Endothelial cell of umbilical vein (primary cell): ENCODE measurements at regions not wholly inside any gene's neighbourhood (a gene's known extent, or its start where the extent isn't known, plus 50 kb on each side); places are given as distances from the start of the nearest gene placed in this dataset.

ENCODE experiments used
- BruUV-seq: library from RNA; stranded (reverse); fragments of 400-500 nt; replicated peaks from 2 replicates; lab custom pipeline; 2021; lab: Mats Ljungman, UMichigan
- CTCF ChIA-PET: fragments of 300-600, 350-600 bp; sonication (Branson Sonifier 250); formaldehyde crosslinking; loops from one replicate; lab custom pipeline; 2021; ENCODE audit warnings: antibody characterized with exemption, inconsistent platforms; lab: Charles Lee
- POLR2A ChIA-PET: fragments of 300-600, 350-600 bp; sonication (Branson Sonifier 250); formaldehyde crosslinking; loops from one replicate; lab custom pipeline; 2021; ENCODE audit warnings: antibody characterized with exemption, inconsistent platforms; lab: Charles Lee
- DNase-seq: peaks from one replicate; pipeline ENCODE4 v3.0.0-alpha.2; 2011; ENCODE audit warnings: low read depth, low spot score
- FAIRE-seq: peaks from 2 replicates; lab custom pipeline; 2011; peaks lifted over from hg19 to GRCh38; lab: Jason Lieb, UNC
- H2AFZ ChIP-seq: 2 replicates; pipeline ENCODE4 v1.6.0; 2012; ENCODE audit warnings: low read depth, low read length, control low read depth, inconsistent platforms
- H3K27ac ChIP-seq: 2 replicates; pipeline ENCODE4 v1.5.1; 2011; ENCODE audit warnings: low read depth, mild to moderate bottlenecking, control low read depth, low read length, moderate library complexity; ENCODE audit not compliant: insufficient read depth
- H3K27me3 ChIP-seq, 2 experiments: 2 replicates each; pipeline versions ENCODE4 v1.6.0 to v1.6.1; 2011; ENCODE audit warnings: low read length in 2 of 2, mixed read lengths in 1 of 2; ENCODE audit not compliant: control insufficient read depth in 2 of 2, insufficient read depth in 2 of 2
- H3K36me3 ChIP-seq, 2 experiments: 2 replicates in 1 of 2; 3 replicates in 1 of 2; pipeline ENCODE4 v1.5.1; 2011; ENCODE audit warnings: low read length in 2 of 2, mild to moderate bottlenecking in 1 of 2, moderate library complexity in 1 of 2; ENCODE audit not compliant: control insufficient read depth in 2 of 2, insufficient read depth in 2 of 2; ENCODE audit errors: extremely low read depth in 1 of 2
- H3K4me1 ChIP-seq: 3 replicates; pipeline ENCODE4 v1.5.1; 2011; ENCODE audit warnings: mild to moderate bottlenecking, low read length; ENCODE audit not compliant: control insufficient read depth, insufficient read depth; ENCODE audit errors: extremely low read depth
- H3K4me2 ChIP-seq: 2 replicates; pipeline ENCODE4 v1.6.1; 2011; ENCODE audit warnings: low read length, control low read depth, mixed read lengths; ENCODE audit not compliant: insufficient read depth
- H3K4me3 ChIP-seq, 3 experiments: fragments of 200-600 bp in 1 of 3; sonication (generic), shearing (Covaris generic) in 1 of 3; replicated peaks in 1 of 3; 2 replicates each; pipeline ENCODE4 v1.5.1; 2011 to 2016; ENCODE audit warnings: control low read depth in 3 of 3, low read length in 3 of 3, mild to moderate bottlenecking in 2 of 3, inconsistent platforms in 1 of 3, low read depth in 1 of 3, moderate library complexity in 1 of 3; ENCODE audit not compliant: insufficient read depth in 1 of 3
- H3K79me2 ChIP-seq: 2 replicates; pipeline ENCODE4 v1.6.0; 2012; ENCODE audit warnings: low read length, inconsistent platforms; ENCODE audit not compliant: control insufficient read depth, insufficient read depth
- H3K9ac ChIP-seq: replicated peaks from 2 replicates; pipeline ENCODE3; 2011; ENCODE audit warnings: low read length, control low read depth; ENCODE audit not compliant: insufficient read depth; ENCODE audit errors: extremely low read depth
- H3K9me1 ChIP-seq: replicated peaks from 3 replicates; pipeline ENCODE4 v1.6.0; 2011; ENCODE audit warnings: mild to moderate bottlenecking, low read length; ENCODE audit not compliant: control insufficient read depth, insufficient read depth; ENCODE audit errors: extremely low read depth
- H3K9me3 ChIP-seq: replicated peaks from 2 replicates; pipeline ENCODE4 v1.5.1; 2012; ENCODE audit warnings: low read length, inconsistent platforms; ENCODE audit not compliant: control insufficient read depth, insufficient read depth
- H4K20me1 ChIP-seq: replicated peaks from 2 replicates; pipeline ENCODE3; 2011; ENCODE audit warnings: mild to moderate bottlenecking, low read length; ENCODE audit not compliant: control insufficient read depth, insufficient read depth; ENCODE audit errors: extremely low read depth
- CTCF ChIP-seq, 2 donors: IDR thresholded peaks; 1 replicate in 1 of 2; 2 replicates in 1 of 2; pipeline ENCODE4 v1.5.1; 2011; ENCODE audit warnings: low read length in 2 of 2, mild to moderate bottlenecking in 2 of 2, moderate library complexity in 2 of 2, control low read depth in 1 of 2, inconsistent platforms in 1 of 2, low read depth in 1 of 2; ENCODE audit not compliant: insufficient read depth in 1 of 2; ENCODE audit errors: extremely low read depth in 1 of 2
- EZH2 ChIP-seq: IDR thresholded peaks from 2 replicates; pipeline ENCODE4 v1.6.1; 2012; ENCODE audit warnings: borderline replicate concordance, low read depth, mild to moderate bottlenecking, moderate library complexity, low read length, inconsistent platforms; ENCODE audit not compliant: severe bottlenecking
- FOS ChIP-seq: IDR thresholded peaks from 2 replicates; pipeline ENCODE4 v1.6.1; 2011; ENCODE audit warnings: mild to moderate bottlenecking, low read length, moderate library complexity, borderline replicate concordance; ENCODE audit not compliant: insufficient read depth
- GATA2 ChIP-seq: IDR thresholded peaks from 2 replicates; pipeline ENCODE4 v1.7.0; 2011; ENCODE audit warnings: low read depth, mild to moderate bottlenecking, moderate library complexity, mixed read lengths, low read length; ENCODE audit not compliant: insufficient read length, insufficient read depth
- JUN ChIP-seq: IDR thresholded peaks from 2 replicates; pipeline ENCODE4 v1.6.1; 2011; ENCODE audit warnings: borderline replicate concordance, low read depth; ENCODE audit not compliant: insufficient read length, insufficient read depth
- MAX ChIP-seq: IDR thresholded peaks from 2 replicates; pipeline ENCODE4 v1.6.1; 2011; ENCODE audit not compliant: insufficient read depth, insufficient read length
- MYC ChIP-seq: IDR thresholded peaks from one replicate; pipeline ENCODE4 v1.6.1; 2011; ENCODE audit warnings: mild to moderate bottlenecking, low read depth, low read length
- POLR2A ChIP-seq: IDR thresholded peaks from 2 replicates; pipeline ENCODE4 v1.6.1; 2012; ENCODE audit warnings: low read depth, mild to moderate bottlenecking, control low read depth, low read length
- POLR2AphosphoS5 ChIP-seq: IDR thresholded peaks from 2 replicates; pipeline ENCODE4 v1.6.1; 2012; ENCODE audit warnings: low read depth, mild to moderate bottlenecking, control low read depth, low read length, moderate library complexity; ENCODE audit not compliant: insufficient read depth
- dilution Hi-C: fragments of 300-500 bp; cut with MboI; formaldehyde crosslinking; loops from one replicate; pipeline ENCODE4 v1.15.0; 2019; ENCODE audit warnings: low sequenced_read_pairs; ENCODE audit not compliant: extremely low pct_ligation_motif_present
- intact Hi-C: fragments of 100-400 bp; cut with micrococcal nuclease; formaldehyde crosslinking; loops from one replicate; pipeline ENCODE4 v1.10.0; 2022

- Histone ChIP-seq H3K4me3 (no peak overlapping the region), H3K4me1 (no peaks in the 10 kb centered on the region), H3K9ac (no peak overlapping the region), H3K9me1 (no peaks in the 10 kb centered on the region), H3K27ac (no peak overlapping the region), H4K20me1 (no peaks in the 10 kb centered on the region), H3K9me3 (no peaks in the 10 kb centered on the region), H3K79me2 (no peaks in the 10 kb centered on the region), H2AFZ (no peak overlapping the region), H3K4me2 (no peak overlapping the region), H3K27me3 (no peaks in the 10 kb centered on the region), H3K36me3 (no peaks in the 10 kb centered on the region)
- DNase-seq = no peak
- CTCF ChIA-PET = no interaction called here
- dilution Hi-C loops (no loop called here), intact Hi-C loops (no loop called here)
- FAIRE-seq = no peak
- POLR2A ChIA-PET = no interaction called here
- BruUV-seq = no TSS peak
- TF ChIP-seq MYC = no peak
- TF ChIP-seq GATA2 = no peak
- TF ChIP-seq CTCF (IDR thresholded peaks at IDR 0.05; ENCODE audit: extremely low read depth in 1 of 2, insufficient read depth in 1 of 2, low read depth in 1 of 2, low read length in 2 of 2) = no peak
- no peak for TF ChIP-seq JUN
- no peak for TF ChIP-seq POLR2A
- TF ChIP-seq EZH2 = no peak
- no peak for TF ChIP-seq FOS
- no peak for TF ChIP-seq POLR2AphosphoS5
- TF ChIP-seq MAX = no peak
Observed at GRCh38 chrX:6891404-6891803, 256.1 kb upstream of the STS start.
